ENCODE measurements at regions not wholly inside any gene's neighbourhood (a gene's known extent, or its start where the extent isn't known, plus 50 kb on each side); places are given as distances from the start of the nearest gene placed in this dataset.

DNA sequence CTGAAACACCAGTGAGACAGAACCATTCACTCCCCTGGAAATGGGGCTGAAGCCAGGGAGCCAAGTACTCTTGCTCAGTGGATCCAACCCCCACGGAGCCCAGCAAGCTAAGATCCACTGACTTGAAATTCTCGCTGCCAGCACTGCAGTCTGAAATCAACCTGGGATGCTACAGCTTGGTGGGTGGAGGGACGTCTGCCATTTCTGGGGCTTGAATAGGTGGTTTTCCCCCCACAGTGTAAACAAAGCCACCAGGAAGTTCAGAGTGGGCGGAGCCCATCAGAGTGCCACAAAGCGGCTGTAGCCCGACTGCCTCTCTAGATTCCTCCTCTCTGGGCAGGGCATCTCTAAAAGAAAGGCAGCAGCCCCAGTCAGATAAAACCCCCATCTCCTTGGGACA is 292.8 kb downstream of the LNPK start:
- no peak overlapping the region for H3K4me3 ChIP-seq (replicated peaks in 1 of 2; ENCODE audit: low read depth in 1 of 2, low read length in 2 of 2)
- H3K9me3 ChIP-seq (ENCODE audit: control insufficient read depth in 1 of 2, insufficient read depth in 1 of 2, low read depth in 1 of 2, low read length in 2 of 2), result no peaks in the 10 kb centered on the region
- H3K27ac ChIP-seq (ENCODE audit: low read depth, low read length), result no peak overlapping the region
- ChIA-PET POLR2A (no interaction called here), RAD21 (ENCODE audit: low non-redundant PET in 1 of 2, low total read pairs in 2 of 2, uncharacterized antibody in 2 of 2, unreplicated experiment in 2 of 2) (no interaction called here), CTCF (no interaction called here)
- H3K9ac ChIP-seq (ENCODE audit: low read length), result no peak overlapping the region
- H3K4me2 ChIP-seq (ENCODE audit: low read length), result no peak overlapping the region
- no peaks in the 10 kb centered on the region for H4K20me1 ChIP-seq (ENCODE audit: insufficient read depth)
- ATAC-seq (no peak), DNase-seq (ENCODE audit: low read depth, low spot score) (no peak)
- no peak overlapping the region for H2AFZ ChIP-seq (ENCODE audit: low read depth, low read length, poor library complexity, severe bottlenecking)
- H3K4me1 ChIP-seq (ENCODE audit: control insufficient read depth in 1 of 2, insufficient read depth in 2 of 2, low read length in 2 of 2), result no peaks in the 10 kb centered on the region
- intact Hi-C loops (cut with micrococcal nuclease), result no loop called here
- H3K79me2 ChIP-seq (ENCODE audit: insufficient read depth, low read length), result no peaks in the 10 kb centered on the region
- H3K36me3 ChIP-seq (ENCODE audit: control insufficient read depth in 1 of 2, insufficient read depth in 2 of 2, low read length in 2 of 2), result no peaks in the 10 kb centered on the region
- no peaks in the 10 kb centered on the region for H3K27me3 ChIP-seq (ENCODE audit: insufficient read depth, low read length)
- TF ChIP-seq EZH2 (IDR thresholded peaks at IDR 0.05) (no peak), ELF1 (IDR thresholded peaks at IDR 0.05; ENCODE audit: borderline replicate concordance, low read depth) (no peak), SP1 (IDR thresholded peaks at IDR 0.05; ENCODE audit: low read depth) (no peak), FOSL1 (IDR thresholded peaks at IDR 0.05; ENCODE audit: low read depth) (no peak), YY1 (IDR thresholded peaks at IDR 0.05; ENCODE audit: extremely low read depth, insufficient replicate concordance, low read depth, low read length) (no peak), SIN3A (IDR thresholded peaks at IDR 0.05; ENCODE audit: low read depth) (no peak), POLR2A (IDR thresholded peaks at IDR 0.05; ENCODE audit: borderline replicate concordance, extremely low read depth, insufficient read depth, insufficient read length) (no peak), ZNF274 (IDR thresholded peaks at IDR 0.05; ENCODE audit: low read depth, low read length) (no peak), SRF (IDR thresholded peaks at IDR 0.05; ENCODE audit: low read depth) (no peak), ZFX (IDR thresholded peaks at IDR 0.05) (no peak), EZH2phosphoT487 (IDR thresholded peaks at IDR 0.05; ENCODE audit: borderline replicate concordance) (no peak), CBX3 (IDR thresholded peaks at IDR 0.05; ENCODE audit: low read depth) (no peak), JUND (IDR thresholded peaks at IDR 0.05) (no peak), TCF7L2 (IDR thresholded peaks at IDR 0.05; ENCODE audit: borderline replicate concordance, extremely low read depth, insufficient read depth, insufficient read length) (no peak)
- TF ChIP-seq, protein P1, sequence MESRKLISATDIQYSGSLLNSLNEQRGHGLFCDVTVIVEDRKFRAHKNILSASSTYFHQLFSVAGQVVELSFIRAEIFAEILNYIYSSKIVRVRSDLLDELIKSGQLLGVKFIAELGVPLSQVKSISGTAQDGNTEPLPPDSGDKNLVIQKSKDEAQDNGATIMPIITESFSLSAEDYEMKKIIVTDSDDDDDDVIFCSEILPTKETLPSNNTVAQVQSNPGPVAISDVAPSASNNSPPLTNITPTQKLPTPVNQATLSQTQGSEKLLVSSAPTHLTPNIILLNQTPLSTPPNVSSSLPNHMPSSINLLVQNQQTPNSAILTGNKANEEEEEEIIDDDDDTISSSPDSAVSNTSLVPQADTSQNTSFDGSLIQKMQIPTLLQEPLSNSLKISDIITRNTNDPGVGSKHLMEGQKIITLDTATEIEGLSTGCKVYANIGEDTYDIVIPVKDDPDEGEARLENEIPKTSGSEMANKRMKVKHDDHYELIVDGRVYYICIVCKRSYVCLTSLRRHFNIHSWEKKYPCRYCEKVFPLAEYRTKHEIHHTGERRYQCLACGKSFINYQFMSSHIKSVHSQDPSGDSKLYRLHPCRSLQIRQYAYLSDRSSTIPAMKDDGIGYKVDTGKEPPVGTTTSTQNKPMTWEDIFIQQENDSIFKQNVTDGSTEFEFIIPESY (IDR thresholded peaks at IDR 0.05; ENCODE audit: extremely low read depth, insufficient replicate concordance, low read length), result no peak
- TF ChIP-seq, protein P2, sequence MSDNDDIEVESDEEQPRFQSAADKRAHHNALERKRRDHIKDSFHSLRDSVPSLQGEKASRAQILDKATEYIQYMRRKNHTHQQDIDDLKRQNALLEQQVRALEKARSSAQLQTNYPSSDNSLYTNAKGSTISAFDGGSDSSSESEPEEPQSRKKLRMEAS (IDR thresholded peaks at IDR 0.05), result no peak
- TF ChIP-seq, protein P3, sequence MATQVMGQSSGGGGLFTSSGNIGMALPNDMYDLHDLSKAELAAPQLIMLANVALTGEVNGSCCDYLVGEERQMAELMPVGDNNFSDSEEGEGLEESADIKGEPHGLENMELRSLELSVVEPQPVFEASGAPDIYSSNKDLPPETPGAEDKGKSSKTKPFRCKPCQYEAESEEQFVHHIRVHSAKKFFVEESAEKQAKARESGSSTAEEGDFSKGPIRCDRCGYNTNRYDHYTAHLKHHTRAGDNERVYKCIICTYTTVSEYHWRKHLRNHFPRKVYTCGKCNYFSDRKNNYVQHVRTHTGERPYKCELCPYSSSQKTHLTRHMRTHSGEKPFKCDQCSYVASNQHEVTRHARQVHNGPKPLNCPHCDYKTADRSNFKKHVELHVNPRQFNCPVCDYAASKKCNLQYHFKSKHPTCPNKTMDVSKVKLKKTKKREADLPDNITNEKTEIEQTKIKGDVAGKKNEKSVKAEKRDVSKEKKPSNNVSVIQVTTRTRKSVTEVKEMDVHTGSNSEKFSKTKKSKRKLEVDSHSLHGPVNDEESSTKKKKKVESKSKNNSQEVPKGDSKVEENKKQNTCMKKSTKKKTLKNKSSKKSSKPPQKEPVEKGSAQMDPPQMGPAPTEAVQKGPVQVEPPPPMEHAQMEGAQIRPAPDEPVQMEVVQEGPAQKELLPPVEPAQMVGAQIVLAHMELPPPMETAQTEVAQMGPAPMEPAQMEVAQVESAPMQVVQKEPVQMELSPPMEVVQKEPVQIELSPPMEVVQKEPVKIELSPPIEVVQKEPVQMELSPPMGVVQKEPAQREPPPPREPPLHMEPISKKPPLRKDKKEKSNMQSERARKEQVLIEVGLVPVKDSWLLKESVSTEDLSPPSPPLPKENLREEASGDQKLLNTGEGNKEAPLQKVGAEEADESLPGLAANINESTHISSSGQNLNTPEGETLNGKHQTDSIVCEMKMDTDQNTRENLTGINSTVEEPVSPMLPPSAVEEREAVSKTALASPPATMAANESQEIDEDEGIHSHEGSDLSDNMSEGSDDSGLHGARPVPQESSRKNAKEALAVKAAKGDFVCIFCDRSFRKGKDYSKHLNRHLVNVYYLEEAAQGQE (IDR thresholded peaks at IDR 0.05; ENCODE audit: low read depth), result no peak
- TF ChIP-seq, protein P4, sequence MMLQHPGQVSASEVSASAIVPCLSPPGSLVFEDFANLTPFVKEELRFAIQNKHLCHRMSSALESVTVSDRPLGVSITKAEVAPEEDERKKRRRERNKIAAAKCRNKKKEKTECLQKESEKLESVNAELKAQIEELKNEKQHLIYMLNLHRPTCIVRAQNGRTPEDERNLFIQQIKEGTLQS (IDR thresholded peaks at IDR 0.05), result no peak
- no peaks in the 10 kb centered on the region for H3K9me2 ChIP-seq (ENCODE audit: insufficient read depth)
- BruUV-seq (replicated peaks), result no TSS peak
